Loucy (cell line): ENCODE measurements at regions not wholly inside any gene's neighbourhood (a gene's known extent, or its start where the extent isn't known, plus 50 kb on each side); places are given as distances from the start of the nearest gene placed in this dataset.

ENCODE experiments used
- CTCF ChIP-seq: fragments of 200-600 bp; sonication (generic); conservative IDR thresholded peaks from 2 replicates; pipeline ENCODE4 v1.5.1; 2014; ENCODE audit warnings: mild to moderate bottlenecking, antibody characterized with exemption, low read length
- EZH2phosphoT487 ChIP-seq: fragments of 200-600 bp; IDR thresholded peaks from 2 replicates; pipeline ENCODE4 v1.6.1; 2018; ENCODE audit warnings: antibody characterized with exemption, mild to moderate bottlenecking, moderate library complexity, borderline replicate concordance

- TF ChIP-seq CTCF = no peak
- no peak for TF ChIP-seq EZH2phosphoT487
Measured at GRCh38 chr2:121818546-121818945, 63.1 kb downstream of the TSN start.
